GM19324 (cell line): ENCODE measurements at regions not wholly inside any gene's neighbourhood (a gene's known extent, or its start where the extent isn't known, plus 50 kb on each side); places are given as distances from the start of the nearest gene placed in this dataset.

Experiments
- ATAC-seq: cut with Tn5 transposase; IDR thresholded peaks from one replicate; pipeline ENCODE4 v1.9.1; 2021; ENCODE audit warnings: mild to moderate bottlenecking, moderate library complexity; ENCODE audit not compliant: unreplicated experiment, low FRiP score

DNA sequence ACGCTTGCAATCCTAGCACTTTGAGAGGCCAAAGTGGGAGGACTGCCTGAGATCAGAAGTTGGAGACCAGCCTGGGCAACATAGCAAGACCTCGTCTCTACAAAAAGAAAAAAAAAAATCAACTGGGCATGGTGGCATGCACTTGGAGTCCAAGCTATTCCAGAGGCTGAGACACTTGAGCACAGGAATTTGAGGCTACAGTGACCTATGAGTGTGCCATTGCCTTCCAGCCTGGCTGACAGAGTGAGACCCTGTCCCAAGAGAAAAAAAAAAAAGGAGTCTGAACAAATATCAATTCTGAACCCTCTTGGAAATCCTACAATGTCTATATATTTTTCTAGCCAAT lies 126.8 kb upstream of the NRP1 start:
- no peak for ATAC-seq

- ATAC-seq = no peak
Observed at GRCh38 chr10:33460505-33461294, 126.2 kb upstream of the NRP1 start.

GRCh38 chr10:33459602-33460001 lies 125.1 kb upstream of the NRP1 start:
- ATAC-seq = no peak

DNA sequence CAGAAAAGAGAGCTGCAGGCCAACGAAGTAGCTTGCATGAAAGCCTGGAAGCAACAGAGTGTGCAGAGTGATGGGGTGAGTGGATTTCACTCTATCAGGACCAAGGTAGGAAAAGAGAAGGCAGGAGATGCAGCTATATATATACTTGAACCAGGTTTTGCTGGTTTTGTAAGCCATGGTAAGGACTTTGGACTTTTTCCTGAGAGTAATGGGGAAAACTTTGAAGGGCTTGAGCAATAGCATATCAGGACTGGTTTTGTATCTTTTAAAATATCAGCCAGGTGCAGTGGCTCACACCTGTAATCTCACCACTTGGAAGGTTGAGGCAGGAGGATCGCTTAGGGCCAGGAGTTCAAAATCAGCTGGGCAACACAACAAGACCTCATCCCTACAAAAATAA lies 120.6 kb upstream of the NRP1 start:
- ATAC-seq = no peak

DNA sequence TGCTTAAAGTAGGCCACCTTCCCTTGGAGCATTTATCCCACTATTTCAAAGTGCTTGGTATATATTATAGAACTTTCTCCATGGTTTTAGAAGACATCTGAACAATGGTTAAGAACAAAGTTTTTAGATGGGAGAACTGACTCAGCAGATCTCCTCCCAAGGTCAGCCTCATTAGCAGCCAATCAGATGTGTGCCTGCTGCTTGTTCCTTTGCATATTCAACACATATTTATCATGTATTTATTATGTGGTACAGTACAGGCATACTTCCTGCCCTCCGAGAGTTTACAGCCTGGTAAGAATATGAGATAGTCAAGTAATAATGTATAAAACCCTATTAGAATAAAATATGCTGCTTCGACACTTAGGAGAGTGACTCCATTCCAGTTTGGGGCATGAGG lies 120.1 kb upstream of the NRP1 start:
- ATAC-seq = no peak

- no peak for ATAC-seq
Observed at GRCh38 chr10:33453081-33454025, 118.9 kb upstream of the NRP1 start.

DNA sequence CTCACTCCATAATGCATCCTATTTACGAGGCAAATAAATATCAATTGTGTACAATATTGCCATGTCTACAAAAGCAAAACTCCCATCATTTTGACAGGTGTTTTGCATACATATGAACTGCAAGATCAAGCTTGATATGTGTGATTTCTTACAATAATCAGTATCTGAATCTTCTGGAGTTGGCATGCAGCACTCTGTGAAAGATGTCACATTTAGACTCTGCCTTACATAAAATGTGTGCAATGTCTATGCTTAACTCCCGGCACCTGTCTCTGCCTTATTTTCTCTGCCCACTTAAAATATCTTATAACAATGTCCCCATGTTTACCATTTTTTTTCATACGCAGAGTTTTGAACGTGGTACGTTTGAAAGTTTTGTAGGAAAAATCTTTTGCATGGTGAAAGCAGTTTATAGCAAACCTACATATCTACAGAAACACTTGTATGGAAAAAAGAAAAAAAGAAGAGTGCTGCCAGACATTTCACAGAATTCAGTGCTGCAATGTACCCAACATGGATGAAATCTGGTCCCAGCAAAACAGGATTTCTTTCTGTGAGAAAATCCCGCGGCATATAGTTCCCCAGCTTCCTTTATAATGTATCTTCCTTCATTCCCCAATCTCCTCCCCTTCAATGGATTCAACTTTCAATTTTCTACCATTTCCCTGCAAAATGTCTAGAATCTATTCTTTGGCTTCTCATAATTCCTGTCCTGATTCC lies 114.1 kb upstream of the NRP1 start:
- no peak for ATAC-seq

DNA sequence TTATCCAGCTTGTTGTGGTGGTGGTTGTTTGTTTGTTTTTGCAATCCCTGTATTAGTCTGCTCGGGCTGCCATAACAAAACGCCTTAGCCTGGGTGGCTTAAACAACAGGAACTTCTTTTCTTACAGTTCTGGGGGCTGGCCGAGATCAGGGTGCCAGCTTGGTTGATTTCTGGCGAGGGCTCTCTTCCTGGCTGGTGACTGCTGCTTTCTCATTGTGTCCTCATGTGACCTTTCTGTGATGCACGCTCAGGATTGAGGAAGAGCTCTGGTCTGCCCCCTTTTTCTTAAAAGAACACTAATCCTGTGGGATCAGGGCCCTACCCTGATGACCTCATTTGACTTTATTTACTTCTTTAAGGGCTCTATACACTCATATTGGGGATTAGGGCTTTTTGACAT lies 107.1 kb upstream of the NRP1 start:
- ATAC-seq = no peak

DNA sequence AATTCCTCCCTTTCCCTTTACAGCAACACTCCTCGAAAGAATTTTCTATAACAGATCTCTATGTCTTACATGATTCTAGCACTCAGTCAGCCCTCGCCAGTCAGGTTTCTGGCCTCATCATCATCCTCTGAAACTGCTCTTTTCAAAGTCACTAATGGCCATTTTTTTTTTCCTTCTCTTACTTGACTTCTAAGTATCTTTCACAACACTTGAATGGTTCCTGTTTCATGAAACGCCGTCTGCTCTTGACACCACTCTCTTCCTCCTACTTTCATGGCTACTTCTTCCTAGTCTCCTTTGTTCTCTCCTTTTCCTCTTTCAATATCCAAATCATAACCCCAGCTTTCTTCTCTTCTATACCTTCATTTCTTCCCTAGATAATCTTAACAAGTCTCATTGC lies 100.5 kb upstream of the NRP1 start:
- no peak for ATAC-seq

GRCh38 chr10:33428682-33429081 lies 94.2 kb upstream of the NRP1 start:
- ATAC-seq = no peak

GRCh38 chr10:33423154-33423529 lies 88.7 kb upstream of the NRP1 start:
- no peak for ATAC-seq

GRCh38 chr10:33422471-33423153 lies 88.1 kb upstream of the NRP1 start:
- ATAC-seq = no peak

DNA sequence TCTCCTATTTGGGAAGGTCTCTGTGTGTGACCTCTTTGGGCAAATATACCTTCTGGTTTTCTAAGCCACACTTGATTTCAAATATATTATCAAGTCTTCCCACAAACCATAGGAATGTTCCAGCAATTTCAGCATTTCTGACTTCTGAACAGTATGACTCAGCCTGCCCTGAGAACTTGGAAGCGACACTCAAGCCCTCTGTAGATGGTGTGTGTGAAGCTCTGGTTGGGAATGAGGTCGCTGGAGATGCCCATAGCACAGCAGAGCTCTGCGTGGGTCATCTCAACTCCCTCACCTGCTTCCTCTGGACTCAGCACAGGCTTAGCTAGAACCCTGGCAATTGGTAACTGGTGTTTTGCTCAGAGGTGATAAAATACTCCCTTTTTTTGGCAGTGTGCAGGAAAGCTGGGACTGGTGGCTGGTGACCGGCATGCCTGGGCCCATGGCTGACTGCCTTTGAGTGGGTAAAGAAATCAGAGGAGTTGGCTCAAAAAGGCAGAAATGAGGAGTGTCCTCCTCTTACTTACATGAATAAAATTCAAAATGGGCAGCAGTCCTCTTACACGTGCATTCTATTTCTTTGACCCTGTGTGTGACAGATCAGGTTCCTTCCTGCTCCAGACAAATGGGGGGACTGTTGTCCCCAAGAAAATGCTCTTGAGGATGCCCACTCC lies 87.5 kb upstream of the NRP1 start:
- no peak for ATAC-seq

GRCh38 chr10:33419311-33419710 lies 84.8 kb upstream of the NRP1 start:
- no peak for ATAC-seq

DNA sequence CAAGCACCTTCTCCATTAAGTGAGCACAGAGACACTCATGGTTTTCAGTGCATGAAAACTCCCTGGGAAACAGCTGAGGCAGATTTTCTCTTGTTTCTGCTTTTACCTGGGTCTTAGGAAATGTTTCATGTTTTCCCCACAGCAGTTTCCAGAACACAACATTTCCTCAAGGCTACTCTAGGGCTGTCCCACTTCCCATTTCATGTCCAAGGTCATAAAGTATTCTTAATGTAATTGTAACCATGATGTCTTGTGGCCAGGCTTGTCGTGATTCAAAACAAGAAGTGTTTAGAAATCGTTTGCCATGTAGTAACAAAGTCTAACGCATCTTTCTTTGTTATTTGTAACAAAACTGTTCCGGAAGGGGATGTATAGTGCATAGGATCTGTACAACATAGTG lies 83.8 kb upstream of the NRP1 start:
- no peak for ATAC-seq

DNA sequence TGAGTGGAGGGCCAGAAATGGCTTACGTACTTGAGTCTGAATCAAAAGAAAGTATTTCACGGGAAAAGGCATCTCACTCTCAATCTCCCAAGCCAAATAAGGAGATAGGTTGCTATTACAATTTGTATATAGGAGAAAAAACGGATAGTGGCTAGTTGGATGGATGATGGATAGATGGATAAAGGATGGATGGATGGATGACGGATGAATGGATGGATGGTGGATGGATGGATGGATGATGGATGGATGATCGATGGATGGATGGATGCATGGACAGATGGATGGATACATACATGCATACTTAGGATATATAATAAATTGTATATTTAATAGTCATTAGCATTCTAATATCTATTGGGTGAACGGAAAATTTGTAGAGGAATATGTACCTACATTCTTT lies 82.2 kb upstream of the NRP1 start:
- no peak for ATAC-seq

DNA sequence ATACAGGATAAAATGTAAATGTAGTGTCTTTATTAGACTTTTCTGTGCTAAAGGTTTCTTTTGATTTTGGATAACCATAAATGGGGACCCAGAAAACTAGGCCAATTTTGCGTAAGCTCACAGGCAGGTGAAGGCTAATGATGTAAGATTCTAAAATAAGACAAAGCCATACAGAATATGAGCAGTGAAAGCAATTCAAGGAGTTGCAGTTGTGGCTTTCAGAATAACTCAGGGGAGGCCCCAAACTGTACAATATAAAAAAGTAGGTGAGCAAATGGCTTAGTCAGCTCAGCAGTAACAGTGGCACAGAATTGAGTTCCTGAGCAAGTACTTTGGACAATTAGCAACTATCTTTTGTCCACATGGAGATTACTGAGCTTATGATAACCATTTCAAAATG lies 81.7 kb upstream of the NRP1 start:
- no peak for ATAC-seq

DNA sequence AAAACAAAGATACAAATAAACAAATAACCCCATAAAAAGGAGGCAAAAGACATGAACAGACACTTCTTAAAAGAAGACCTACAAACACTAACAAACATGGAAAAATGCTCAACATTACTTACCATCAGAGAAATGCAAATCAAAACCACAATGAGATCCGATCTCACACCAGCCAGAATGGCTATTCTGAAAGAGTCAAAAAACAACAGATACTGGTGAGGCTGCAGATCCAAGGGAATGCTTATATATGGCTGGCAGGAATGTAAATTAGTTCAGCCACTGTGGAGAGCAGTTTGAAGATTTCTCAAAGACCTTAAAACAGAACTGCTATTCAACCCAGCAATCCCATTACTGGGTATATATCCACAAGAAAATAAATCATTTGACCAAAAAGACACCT lies 80.4 kb upstream of the NRP1 start:
- ATAC-seq = no peak

GRCh38 chr10:33412653-33413361 lies 78.3 kb upstream of the NRP1 start:
- ATAC-seq = no peak

GRCh38 chr10:33412241-33412640 lies 77.8 kb upstream of the NRP1 start:
- ATAC-seq = no peak
